NCI-H2227 treated with DMSO at 0.1 percent for 48 hours (cell line): ENCODE measurements at regions not wholly inside any gene's neighbourhood (a gene's known extent, or its start where the extent isn't known, plus 50 kb on each side); places are given as distances from the start of the nearest gene placed in this dataset.

Experiments used
- DNase-seq: peaks from one replicate; lab custom pipeline; 2025; lab: John Stamatoyannopoulos, UW

DNA sequence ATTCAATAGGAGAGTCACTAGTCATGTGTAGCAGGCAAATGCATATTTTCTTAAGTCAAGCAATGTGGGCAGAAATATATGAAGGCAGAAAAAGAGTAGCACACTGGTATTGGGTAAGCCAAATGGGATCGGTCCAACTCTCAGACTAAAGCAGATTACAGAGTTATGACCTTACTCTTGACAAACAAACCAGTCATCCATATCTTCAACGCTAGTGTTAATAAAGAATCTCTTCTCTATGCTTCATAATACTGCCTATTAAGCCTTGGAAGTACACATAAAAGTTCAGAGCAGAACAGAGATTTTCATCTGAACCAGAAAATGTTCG, 320.2 kb upstream of the JARID2 start:
- no peak for DNase-seq

DNA sequence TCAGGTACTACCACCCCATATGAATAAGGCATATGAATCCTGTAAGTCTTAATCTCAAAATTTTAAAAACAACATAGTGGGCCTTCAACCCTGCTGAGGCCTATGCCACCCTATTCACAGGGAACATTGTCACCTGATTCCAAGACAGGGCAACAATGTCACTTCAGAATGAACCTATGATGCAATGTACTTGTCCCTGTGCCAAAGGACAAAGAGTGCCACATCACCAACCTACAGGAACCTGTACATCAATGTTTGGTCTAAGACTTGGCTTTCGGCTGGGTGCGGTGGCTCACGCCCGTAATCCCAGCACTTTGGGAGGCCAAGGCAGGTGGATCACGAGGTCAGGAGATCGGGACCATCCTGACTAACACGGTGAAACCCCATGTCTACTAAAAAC, 318.5 kb upstream of the JARID2 start:
- DNase-seq = no peak

DNA sequence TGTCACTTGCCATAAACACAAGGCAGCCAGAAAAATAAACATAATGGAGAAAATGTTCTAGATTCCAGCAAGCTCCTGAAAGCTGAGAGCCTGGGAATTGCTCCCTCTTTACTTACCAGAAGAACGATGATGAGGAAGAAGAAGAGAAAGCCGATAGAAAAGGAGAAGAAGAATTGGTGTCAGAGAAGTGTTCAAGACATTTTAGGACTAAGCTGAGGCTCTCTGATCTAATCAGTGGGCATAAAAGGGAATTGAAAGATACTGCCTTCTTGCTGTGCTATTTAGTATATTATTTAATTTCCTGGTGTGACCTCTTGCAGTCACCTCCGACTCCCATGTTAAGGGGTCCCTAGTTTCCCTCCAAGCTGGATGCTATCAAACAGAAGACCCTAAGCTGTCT, 316.6 kb upstream of the JARID2 start:
- no peak for DNase-seq

DNA sequence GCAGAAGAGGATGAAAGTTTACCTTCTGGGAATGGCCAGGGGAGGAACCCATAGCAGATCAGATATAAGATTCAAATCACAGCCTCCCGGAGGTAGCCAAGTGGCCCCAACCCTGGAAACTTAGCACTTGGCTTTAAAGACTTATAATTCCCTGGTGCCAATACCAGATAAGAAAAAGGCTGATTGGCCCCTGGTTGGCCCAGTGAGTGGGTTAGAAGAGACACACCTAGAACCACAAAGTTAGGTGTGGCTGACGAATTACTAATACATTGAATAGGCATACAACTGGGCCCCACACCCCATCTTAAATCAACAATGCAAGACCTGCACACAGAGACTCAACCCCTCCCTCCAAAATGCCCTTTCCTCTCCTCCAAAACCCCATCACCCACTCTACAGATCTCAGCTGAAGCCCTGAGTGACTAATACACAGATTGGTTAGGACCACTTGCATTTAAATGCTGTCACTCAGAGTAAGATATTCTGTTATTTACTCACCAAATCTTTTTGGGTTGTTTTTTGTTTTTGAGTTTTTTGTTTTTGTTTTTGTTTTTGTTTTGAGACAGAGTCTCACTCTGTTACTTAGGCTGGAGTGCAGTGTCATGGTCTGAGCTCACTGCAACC, 315.4 kb upstream of the JARID2 start:
- DNase-seq = no peak

DNA sequence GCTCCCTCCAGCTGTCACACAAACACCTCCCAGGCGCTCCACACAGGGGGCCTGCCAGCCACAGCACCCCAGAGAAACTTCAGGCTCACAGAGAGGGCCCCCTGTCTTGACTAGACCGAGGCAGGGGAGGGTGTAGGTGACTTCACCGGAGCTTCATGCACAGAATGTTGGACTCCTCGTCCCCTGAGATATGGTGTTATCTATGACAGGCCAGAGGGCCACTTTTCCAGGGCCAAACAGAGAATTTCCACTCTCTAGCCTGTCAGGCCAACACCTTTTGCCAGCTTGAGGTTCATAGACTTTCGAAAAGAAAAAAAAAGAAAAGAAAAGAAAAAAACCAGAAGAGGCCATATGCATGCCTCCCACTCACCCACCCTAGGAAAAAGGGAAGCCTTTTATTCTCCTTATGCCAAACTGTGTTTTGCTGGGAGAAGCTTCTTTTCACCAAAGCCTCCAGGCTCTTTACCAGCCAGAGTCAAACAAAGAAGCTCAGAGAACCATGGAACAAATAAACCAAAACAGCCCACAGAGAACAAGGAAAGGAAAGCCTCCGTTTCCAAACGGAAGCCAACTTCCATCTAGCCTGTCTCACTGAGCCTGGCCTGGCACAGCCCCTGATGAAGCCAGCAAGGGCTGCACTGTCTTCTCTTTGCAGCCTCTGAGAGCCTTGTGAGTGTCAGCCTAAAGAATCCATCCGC, 313.2 kb upstream of the JARID2 start:
- no peak for DNase-seq

DNA sequence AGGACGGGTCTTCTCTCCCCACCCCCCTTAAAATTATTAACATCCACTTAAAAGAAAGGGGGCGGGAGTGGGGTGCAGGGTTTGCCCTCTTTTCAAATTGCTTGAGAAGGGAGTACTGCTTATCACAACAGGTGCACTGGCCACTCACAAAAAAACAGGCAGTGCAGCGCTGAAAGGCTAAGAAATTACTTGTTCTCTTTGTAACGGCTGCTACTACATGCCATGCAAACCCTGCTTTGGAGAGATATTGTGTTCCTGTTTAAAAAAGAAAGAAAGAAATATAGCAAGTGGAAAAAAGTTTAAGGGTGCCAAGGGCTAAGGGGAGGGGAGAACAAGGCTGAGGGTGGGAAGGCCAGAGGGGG, 312.7 kb upstream of the JARID2 start:
- DNase-seq = peak; percentile 28

DNA sequence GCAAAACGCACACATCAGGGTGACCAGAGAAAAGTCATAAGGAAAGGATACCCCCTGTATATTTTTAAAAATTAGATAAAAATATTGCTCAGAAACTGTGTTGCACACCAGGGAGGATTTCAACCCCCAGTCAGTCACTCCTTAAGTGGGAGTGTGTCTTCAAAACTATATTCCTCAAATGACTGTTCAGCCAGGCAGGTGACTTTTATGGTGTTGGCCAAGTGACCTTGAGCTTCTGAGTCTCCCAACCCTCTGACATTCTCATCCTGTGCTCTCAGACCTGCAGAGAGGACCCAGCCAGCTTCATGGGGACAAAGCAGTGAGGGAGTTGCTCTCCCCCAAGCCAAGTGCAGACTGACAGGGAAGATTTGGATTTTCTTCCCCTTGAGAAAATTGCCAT, 311.9 kb upstream of the JARID2 start:
- DNase-seq = no peak

DNA sequence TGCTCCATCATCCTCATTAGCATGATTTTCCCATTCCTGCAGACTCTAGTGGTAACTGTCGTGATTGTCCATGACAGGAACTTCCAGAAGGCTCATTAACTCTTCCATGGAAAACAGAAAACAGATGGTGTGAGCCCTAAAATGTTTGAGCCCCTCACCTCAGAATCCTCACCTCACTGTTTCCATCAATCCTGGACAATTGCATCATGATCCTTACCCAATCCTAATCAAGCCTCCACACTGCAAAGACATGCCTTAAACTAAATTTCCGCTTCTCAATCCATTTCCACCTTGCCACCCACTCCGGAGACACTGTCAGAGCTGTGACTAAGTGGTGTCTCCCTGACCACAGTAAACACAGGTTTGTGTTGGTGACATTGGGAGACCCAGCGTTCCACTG, 311.0 kb upstream of the JARID2 start:
- no peak for DNase-seq

DNA sequence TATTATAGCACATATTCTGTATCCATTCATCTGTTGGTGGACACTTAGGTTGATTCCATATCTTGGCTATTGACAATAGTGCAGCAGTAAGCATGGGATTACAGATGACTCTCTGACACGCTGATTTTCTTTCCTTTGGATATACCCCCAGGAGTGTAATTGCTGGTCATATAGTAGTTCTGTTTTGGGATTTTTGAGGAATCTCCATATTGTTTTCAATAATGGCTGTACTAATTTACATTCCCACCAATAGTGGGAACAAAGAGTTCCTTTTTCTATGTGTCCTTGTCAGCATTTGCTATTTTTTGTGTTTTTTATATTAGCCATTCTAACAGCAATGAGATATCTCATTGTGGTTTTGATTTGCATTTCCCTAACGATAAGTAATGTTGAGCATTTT, 309.0 kb upstream of the JARID2 start:
- DNase-seq = no peak

DNA sequence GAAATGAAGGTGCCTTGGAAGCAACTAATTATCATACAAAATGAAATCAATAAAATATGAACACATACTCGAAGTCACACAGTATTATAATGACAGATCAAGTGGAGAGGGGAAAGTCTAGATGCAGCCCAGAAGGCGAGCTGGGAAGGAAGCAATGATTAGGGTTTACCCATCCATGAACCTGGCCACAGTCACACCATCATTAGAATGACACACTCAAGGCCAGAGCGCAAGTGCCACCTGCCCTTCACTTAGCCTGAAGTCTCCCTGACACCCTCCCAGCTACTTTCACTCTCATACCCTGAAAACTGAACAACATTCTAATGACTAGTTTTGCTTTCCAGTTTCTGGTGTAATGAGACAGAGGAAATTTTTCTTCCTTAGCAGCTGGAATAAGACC, 302.8 kb upstream of the JARID2 start:
- DNase-seq = no peak

DNA sequence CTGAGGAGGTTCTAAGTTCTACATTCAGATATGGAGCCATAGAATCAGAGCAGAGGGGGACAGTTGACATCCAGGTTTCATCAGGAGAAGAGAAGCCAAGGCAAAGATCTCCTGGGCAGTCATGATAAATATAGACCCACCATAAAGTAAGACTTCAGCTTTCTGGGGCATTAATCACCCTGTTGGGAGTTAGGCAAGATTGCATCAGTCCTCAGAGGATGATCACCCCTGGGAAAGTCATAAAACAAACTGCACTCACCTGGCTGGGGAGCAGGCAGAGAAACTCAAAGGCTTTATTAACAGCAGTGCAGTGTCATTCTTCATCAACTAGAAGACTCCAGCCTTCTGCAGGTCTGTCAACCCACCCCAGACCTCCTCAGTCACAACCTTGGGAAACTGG, 301.3 kb upstream of the JARID2 start:
- DNase-seq = no peak

DNA sequence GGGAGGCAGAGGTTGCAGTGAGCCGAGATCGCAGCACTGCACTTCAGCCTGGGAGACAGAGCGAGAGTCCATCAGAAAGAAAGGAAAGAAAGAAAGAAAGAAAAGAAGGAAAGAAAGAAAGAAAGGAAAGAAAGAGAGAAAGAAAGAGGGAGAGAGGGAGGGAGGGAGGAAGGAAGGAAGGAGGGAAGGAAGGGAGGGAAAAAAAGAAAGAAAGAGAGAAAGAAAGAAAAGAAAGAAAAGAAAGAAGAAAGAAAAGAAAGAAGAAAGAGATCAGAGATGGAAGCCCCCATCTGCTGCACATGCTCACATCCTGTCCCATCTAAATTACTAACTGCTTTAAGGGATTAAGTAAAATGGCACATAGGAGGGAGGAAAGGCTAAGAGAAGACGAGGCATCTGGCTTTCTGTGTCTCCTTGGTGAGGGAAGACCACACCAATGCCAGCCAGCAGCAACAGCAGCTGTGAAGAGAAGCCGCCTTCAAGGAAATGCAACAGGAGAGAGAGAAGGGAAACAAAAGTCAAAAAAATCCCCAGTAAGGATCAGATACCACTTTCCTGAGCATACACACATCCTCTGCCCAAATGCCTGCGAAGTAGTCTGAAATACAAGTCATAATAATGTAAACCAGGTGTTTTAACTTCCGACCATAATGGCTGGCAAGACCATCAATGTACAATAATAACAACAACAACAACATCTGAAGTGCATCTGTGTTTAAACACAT, 300.2 kb upstream of the JARID2 start:
- DNase-seq = no peak

DNA sequence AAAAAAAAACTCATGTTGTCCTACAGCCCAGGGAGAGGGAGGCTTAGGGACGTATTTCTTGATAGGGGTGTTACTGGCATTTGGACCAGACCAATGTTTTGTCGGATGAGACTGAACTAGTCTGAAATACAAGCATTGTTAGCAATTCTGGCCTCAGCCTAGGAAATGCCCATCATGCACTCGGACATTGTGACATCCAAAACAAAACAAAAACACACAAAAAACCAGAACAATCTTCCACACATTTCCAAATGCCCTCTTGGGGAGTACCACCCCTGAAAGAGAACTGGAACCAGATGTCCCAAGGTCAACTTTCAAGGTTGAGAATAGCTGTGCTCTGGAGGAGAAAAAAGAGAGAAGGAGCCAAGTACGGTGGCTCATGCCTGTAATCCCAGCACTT, 299.1 kb upstream of the JARID2 start:
- no peak for DNase-seq

DNA sequence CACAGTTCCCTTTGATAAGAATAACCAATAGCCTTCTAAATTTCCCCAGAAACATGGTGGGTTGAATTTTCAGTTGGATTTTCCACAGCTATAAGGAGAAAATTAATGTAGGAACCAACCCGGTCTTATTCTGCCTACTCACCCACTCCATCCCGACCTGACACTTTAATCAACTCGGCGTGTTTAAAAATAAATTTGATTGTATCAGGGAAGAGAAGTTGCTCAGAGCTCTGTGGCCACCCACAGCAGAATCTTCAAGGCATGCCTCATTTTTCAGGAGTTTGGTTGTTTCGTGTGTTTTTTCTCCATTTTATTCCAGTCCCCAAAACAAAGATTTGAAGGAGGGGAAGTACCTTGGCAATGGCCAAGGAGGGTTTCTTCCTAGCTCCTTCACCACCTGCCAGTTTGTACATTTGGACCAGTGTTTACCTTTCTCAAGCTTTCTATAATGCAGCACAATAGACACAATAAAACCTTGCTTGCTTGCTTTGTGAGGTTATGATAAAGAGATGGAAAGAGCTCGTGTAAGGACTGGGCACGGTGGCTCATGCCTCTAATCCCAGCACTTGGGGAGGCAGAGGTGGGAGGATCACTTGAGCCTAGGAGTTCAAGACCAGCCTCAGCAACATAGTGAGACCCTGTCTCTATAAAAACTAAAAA, 297.2 kb upstream of the JARID2 start:
- no peak for DNase-seq

DNA sequence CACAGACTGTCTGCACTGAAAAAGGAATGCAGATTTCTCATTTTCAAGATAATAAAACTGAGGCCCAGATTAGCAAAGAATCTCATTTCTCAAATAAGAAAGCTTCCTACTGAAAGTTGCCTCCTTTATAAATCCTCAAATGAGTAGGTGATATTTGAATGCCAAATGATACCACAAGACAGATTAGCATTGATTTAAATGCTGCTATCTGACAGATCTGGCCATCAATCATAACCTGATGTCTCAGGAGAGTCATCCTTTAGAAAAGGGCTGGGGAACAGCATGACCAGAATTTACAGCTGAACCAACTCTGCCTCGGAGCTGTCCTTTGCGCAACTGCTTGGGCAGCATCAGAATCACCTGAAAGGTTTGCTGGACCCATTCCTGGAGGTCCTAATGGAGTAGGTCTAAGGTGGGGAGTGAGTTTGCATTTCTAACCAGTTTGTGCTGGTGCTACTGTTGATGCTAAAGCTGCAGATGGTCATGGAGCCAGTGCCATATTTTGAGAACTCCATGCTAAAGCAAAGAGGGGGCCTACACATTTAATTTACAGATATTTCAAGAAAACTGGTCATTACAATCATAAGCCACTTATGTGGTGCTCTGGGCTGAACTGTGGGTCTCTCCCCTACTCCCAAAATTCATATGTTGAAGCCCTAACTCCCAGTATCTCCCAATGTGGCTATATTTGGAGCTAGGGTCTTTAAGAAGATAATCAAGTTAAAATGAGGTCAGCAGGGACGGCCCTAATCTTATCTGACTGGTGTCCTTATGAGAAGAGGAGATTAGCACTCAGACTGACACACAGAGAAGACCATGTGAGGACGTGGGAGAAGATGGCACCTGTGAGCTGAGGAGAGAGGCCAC, 295.5 kb upstream of the JARID2 start:
- DNase-seq = no peak

DNA sequence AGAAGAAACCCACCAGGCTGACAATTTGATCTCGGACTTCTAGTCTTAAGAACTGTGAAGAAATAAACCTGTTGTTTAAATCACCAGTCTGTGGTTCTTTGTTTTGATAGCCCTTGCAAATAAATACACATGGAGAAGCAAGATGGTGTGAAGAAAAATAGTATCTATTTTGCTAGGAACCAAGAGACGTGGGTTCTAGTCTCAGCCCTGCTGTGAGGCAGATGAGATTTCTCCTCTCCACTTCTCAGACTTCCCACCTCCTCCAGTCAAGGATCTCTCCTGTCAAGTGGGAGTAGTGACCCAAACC, 294.9 kb upstream of the JARID2 start:
- DNase-seq = no peak

DNA sequence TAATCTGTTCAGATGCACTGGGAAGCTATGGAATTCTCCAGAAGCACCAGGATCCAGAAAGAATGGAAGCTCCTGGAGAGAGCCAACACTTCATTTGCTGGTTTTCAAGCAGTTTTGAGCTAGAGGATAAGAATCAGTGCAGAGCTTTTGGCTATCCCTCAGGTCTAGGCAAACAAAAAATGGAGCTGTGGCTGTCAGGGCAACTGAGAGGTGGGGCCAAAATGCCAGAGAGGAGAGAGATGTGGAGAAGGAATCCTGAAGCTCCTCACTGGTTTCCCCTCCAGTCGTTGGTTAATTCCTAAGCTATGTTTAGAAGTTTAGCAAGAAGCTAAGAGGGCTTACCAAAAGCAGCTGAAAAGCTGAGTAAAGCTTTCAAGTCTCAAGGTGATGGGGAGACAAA, 294.2 kb upstream of the JARID2 start:
- no peak for DNase-seq

DNA sequence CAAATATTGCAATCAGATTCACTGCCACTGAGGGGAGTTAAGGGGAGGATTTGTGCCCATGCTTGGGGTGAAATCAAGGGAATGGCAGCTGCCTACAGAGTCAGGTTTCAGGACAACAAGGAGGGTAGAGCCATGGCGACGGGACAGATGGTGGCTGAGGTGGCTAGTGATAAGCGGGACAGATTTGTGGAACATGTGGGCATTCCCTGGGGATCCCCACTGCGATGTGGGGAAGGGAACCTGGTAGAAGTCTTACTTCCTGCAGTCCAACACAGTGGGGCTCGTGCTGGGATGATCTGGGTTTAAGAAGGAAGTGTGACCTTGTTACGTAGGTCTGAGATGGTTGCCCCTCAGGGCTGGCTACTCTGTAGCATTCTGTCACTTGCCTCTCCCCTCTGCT, 292.0 kb upstream of the JARID2 start:
- DNase-seq = no peak

DNA sequence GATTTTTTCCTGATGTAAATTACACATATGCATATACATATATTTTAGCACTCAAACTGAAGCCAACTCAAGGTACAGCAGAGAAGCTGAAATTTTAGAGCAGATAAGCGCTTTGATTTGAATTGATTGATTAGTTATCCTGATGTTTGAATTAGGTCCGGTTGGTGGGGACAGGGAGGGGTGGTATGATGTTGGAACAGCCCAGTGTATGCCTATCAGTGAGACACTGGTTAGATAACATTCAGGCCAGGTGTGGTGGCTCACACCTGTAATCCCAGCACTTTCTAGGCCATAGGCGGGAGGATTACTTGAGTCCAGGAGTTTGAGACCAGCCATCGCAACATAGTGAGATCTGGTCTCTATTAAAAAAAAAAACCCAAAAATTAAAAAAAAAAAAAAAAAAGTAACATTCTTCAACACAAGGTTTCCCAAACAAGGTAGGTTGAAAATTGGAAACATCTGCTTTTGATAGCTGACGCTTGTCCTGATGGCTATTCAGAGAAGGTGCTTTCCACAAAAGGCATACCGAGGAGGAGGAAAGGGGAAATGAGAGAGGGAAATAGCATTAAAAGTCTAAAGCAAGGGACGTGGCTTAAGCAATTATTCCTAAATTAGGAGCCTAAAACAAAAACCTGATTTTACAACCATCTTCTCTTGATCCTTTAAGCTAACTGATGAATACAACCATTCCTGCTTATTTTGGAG, 288.4 kb upstream of the JARID2 start:
- DNase-seq = no peak

DNA sequence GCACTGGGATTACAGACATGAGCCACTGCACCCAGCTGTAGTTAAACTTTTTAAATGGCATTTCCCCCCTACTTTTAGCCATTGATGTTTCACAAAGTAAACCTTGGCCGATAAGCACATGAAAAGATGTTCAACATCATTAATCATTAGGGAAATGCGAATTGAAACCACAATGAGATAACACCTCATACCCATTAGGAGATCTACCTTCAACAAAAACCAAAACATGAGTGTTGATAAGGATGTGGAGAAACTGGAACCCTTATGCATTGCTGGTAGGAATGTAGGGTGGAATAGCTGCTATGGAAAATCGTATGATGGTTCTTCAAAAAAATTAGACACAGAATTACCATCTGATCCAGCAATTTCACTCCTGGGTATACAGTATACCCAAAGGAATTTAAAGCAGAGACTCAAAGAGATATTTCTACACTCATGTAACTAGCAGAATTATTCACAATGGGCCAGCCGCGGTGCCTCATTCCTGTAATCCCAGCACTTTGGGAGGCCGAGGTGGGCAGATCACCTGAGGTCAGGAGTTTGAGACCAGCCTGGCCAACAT, 286.5 kb upstream of the JARID2 start:
- no peak for DNase-seq

DNA sequence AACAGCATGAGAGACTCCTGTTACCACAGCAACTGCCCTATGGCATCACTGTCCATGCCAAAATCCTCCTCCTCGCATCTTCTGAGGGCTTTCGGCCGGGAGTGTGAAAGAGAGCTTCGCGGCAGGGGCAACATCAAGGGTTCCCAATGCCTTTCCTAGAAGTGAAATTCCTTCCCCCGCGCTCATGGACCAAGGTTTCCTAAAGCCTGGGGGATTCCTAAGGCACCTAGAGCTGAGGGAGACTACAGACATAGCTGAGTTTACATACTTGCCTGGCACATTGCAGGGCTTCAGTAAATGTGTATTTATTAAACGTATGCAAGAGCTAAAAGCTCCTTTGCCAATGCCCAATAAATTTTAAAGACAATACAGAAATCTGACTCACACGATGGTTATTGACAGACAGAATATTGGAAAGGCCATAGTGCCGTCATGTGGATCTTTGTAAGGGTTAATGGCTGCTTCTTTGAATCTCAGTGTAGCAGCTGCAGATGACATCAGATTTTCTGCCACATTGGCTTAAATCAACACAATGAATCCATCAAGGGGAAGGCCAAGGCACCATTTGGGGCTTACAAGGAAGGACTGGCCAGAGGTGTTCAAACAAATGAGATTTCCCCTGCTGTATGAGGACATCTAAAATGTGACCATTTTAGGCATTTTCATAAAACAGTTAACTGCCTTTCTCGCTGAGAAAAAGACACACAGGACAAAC, 281.2 kb upstream of the JARID2 start:
- no peak for DNase-seq
